Osteocyte (in vitro differentiated cells): ENCODE measurements at regions not wholly inside any gene's neighbourhood (a gene's known extent, or its start where the extent isn't known, plus 50 kb on each side); places are given as distances from the start of the nearest gene placed in this dataset.

Source experiments
- DNase-seq: peaks from one replicate; pipeline ENCODE4 v3.0.0; 2021; ENCODE audit warnings: mixed read lengths; ENCODE audit not compliant: unreplicated experiment; ENCODE audit errors: extremely low spot score
- H3K27ac Mint-ChIP-seq: one replicate; pipeline ENCODE4 v1.8.0; 2021; ENCODE audit warnings: mild to moderate bottlenecking, mixed read lengths; ENCODE audit not compliant: unreplicated experiment
- H3K27me3 Mint-ChIP-seq: one replicate; pipeline ENCODE4 v1.8.0; 2021; ENCODE audit warnings: mixed read lengths; ENCODE audit not compliant: unreplicated experiment
- H3K36me3 Mint-ChIP-seq: one replicate; pipeline ENCODE4 v1.8.0; 2021; ENCODE audit warnings: mixed read lengths; ENCODE audit not compliant: unreplicated experiment
- H3K4me1 Mint-ChIP-seq: one replicate; pipeline ENCODE4 v1.8.0; 2021; ENCODE audit warnings: mixed read lengths; ENCODE audit not compliant: unreplicated experiment
- H3K4me3 Mint-ChIP-seq: one replicate; pipeline ENCODE4 v1.8.0; 2021; ENCODE audit warnings: mild to moderate bottlenecking, moderate library complexity, mixed read lengths; ENCODE audit not compliant: unreplicated experiment
- H3K9me3 Mint-ChIP-seq: one replicate; pipeline ENCODE4 v1.8.0; 2021; ENCODE audit warnings: mixed read lengths; ENCODE audit not compliant: unreplicated experiment
- TF ChIP-seq, protein P1 (sequence below): fragments of 200-600 bp; sonication (generic); IDR thresholded peaks from 2 replicates; pipeline ENCODE4 v1.5.0; 2021; ENCODE audit warnings: antibody characterized with exemption, mild to moderate bottlenecking, moderate library complexity

DNA sequence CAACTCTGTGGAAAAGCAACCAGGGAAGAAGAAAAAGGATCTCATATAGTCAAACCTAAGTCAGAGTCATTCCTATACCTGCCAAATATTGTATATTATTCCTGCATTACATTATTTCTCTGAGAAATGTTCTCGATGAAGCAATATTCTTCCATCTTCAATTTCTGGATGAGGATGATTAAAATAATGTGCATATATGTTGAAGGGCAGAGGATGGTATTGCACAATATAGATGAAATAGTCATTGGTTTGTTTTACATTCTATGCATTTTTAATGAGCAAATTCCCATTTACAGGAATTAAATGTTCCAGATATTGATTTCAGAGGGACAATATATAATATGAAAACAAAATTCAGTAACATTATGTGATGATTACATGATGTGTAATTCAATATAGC, 545.2 kb downstream of the STK39 start:
- no peaks in the 10 kb centered on the region for H3K9me3 Mint-ChIP-seq
- no peak overlapping the region for H3K4me3 Mint-ChIP-seq
- H3K27me3 Mint-ChIP-seq = no peaks in the 10 kb centered on the region
- DNase-seq = no peak
- no peak overlapping the region for H3K27ac Mint-ChIP-seq
- H3K36me3 Mint-ChIP-seq = no peaks in the 10 kb centered on the region
- TF ChIP-seq, protein P1, sequence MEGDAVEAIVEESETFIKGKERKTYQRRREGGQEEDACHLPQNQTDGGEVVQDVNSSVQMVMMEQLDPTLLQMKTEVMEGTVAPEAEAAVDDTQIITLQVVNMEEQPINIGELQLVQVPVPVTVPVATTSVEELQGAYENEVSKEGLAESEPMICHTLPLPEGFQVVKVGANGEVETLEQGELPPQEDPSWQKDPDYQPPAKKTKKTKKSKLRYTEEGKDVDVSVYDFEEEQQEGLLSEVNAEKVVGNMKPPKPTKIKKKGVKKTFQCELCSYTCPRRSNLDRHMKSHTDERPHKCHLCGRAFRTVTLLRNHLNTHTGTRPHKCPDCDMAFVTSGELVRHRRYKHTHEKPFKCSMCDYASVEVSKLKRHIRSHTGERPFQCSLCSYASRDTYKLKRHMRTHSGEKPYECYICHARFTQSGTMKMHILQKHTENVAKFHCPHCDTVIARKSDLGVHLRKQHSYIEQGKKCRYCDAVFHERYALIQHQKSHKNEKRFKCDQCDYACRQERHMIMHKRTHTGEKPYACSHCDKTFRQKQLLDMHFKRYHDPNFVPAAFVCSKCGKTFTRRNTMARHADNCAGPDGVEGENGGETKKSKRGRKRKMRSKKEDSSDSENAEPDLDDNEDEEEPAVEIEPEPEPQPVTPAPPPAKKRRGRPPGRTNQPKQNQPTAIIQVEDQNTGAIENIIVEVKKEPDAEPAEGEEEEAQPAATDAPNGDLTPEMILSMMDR = no peak
- no peaks in the 10 kb centered on the region for H3K4me1 Mint-ChIP-seq

GRCh38 chr2:167701651-167702050, 545.7 kb downstream of the STK39 start:
- no peaks in the 10 kb centered on the region for H3K27me3 Mint-ChIP-seq
- no peak for DNase-seq
- H3K36me3 Mint-ChIP-seq = no peaks in the 10 kb centered on the region
- H3K4me3 Mint-ChIP-seq = no peak overlapping the region
- H3K27ac Mint-ChIP-seq = no peak overlapping the region
- no peaks in the 10 kb centered on the region for H3K4me1 Mint-ChIP-seq
- TF ChIP-seq, protein P1 = no peak
- no peaks in the 10 kb centered on the region for H3K9me3 Mint-ChIP-seq

GRCh38 chr2:167697948-167698347, 549.4 kb downstream of the STK39 start:
- DNase-seq = no peak
- no peaks in the 10 kb centered on the region for H3K9me3 Mint-ChIP-seq
- H3K36me3 Mint-ChIP-seq = no peaks in the 10 kb centered on the region
- no peaks in the 10 kb centered on the region for H3K4me1 Mint-ChIP-seq
- TF ChIP-seq, protein P1 = no peak
- H3K27ac Mint-ChIP-seq = no peak overlapping the region
- peaks cover 4% of the 10 kb centered on the region for H3K27me3 Mint-ChIP-seq
- no peak overlapping the region for H3K4me3 Mint-ChIP-seq

DNA sequence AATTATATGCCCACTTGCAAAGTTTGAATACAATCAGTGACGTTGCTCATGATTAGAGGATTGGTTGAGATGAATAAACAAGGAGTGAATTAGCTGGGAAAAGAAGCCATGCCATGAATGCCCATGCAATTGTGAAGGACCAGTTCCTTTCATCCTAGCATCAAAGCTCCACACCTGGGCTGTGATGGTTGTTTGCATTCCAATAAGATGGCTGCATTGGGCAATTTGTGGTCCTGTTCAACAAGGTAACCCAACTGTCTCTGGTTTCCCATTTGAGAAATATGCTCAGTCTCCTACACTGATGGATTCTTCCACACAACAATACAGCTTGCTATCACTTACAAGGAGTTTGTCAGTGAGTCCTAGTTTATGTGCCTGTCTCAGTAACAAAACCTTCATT, 550.2 kb downstream of the STK39 start:
- Mint-ChIP-seq H3K4me1 (no peaks in the 10 kb centered on the region), H3K27ac (no peak overlapping the region), H3K4me3 (no peak overlapping the region), H3K9me3 (no peaks in the 10 kb centered on the region), H3K27me3 (peaks cover 4% of the 10 kb centered on the region), H3K36me3 (no peaks in the 10 kb centered on the region)
- TF ChIP-seq, protein P1 = no peak
- no peak for DNase-seq

GRCh38 chr2:167692936-167693335, 554.5 kb downstream of the STK39 start:
- no peak for DNase-seq
- TF ChIP-seq, protein P1 = no peak
- Mint-ChIP-seq H3K27me3 (peaks cover 4% of the 10 kb centered on the region), H3K9me3 (no peaks in the 10 kb centered on the region), H3K36me3 (no peaks in the 10 kb centered on the region), H3K27ac (no peak overlapping the region), H3K4me3 (no peak overlapping the region), H3K4me1 (no peaks in the 10 kb centered on the region)
